ENCODE measurements at regions not wholly inside any gene's neighbourhood (a gene's known extent, or its start where the extent isn't known, plus 50 kb on each side); places are given as distances from the start of the nearest gene placed in this dataset.

DNA sequence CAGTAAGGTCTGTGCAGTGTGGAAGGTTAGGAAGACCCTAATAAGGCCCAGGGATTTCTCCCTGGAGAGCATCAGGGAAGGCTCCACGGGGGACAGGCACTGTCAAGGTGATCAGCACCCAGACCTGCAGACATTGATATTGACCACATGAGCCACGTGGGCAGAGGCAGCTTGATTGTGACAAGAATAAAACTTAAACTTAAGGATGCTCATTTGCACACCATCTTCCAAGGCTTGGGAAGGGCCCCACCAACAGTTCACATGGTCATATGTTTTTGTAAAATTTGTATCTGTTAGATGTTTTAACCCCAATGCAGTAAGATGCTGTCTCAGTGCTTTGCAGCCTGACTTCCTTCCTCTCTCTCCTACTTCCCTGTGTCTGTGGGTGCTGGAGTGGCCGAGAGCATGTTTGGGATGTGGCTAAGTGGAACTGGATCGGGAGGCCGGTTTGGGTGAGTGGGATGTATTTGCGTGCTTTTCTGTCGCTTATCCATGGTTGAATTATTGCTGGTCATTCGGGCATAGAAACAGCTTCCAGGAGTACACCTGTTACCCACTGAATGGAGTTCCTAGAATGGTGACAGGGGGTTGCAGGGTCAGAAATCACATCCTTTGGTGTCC lies 49.8 kb upstream of the OLIG2 start:
- H3K4me3 ChIP-seq (ENCODE audit: low read depth, low read length): no peak overlapping the region
- no peak for DNase-seq
- in situ Hi-C loops (cut with HindIII; ENCODE audit: low pct_ligation_motif_present, low sequenced_read_pairs): no loop called here

More for the DNA sequence above, 49.8 kb upstream of the OLIG2 start:
- Histone ChIP-seq H3K27me3 (replicated peaks) (peaks cover 6% of the 10 kb centered on the region), H3K36me3 (replicated peaks) (no peaks in the 10 kb centered on the region), H3K27ac (no peak overlapping the region)
- TF ChIP-seq CTCF (IDR thresholded peaks at IDR 0.05; ENCODE audit: low read depth, low read length, missing control alignments): no peak

All from brain microvascular endothelial cell (primary cell).